ENCODE measurements at regions not wholly inside any gene's neighbourhood (a gene's known extent, or its start where the extent isn't known, plus 50 kb on each side); places are given as distances from the start of the nearest gene placed in this dataset.

- CTCF ChIA-PET = interaction anchor here (0.6 to 1.7 kb wide), 2 partner anchors 10 to 21 kb away, joined by 3 read pairs; no protein-coding TSS in a partner anchor
- TF ChIP-seq ZNF624 (tag by site-specific recombination; IDR thresholded peaks at IDR 0.05) (no peak), ZNF2 (tag by site-specific recombination; IDR thresholded peaks at IDR 0.05) (no peak), KLF10 (tag by site-specific recombination; IDR thresholded peaks at IDR 0.05) (no peak), ZSCAN4 (tag by site-specific recombination; IDR thresholded peaks at IDR 0.05) (no peak), ZFP37 (tag by site-specific recombination; IDR thresholded peaks at IDR 0.05) (no peak), KLF9 (tag by site-specific recombination; IDR thresholded peaks at IDR 0.05; ENCODE audit: low read depth) (no peak), ZNF404 (tag by site-specific recombination; IDR thresholded peaks at IDR 0.05) (no peak), ZNF529 (tag by site-specific recombination; IDR thresholded peaks at IDR 0.05; ENCODE audit: insufficient replicate concordance) (no peak), ZNF777 (tag by site-specific recombination; IDR thresholded peaks at IDR 0.05; ENCODE audit: borderline replicate concordance) (no peak), ZNF561 (tag by site-specific recombination; IDR thresholded peaks at IDR 0.05; ENCODE audit: borderline replicate concordance) (no peak), SCRT2 (tag by site-specific recombination; IDR thresholded peaks at IDR 0.05) (no peak), ZNF169 (tag by site-specific recombination; IDR thresholded peaks at IDR 0.05) (no peak), SETDB1 (IDR thresholded peaks at IDR 0.05; ENCODE audit: insufficient read length, low read length) (no peak)
- TF ChIP-seq, protein P1, sequence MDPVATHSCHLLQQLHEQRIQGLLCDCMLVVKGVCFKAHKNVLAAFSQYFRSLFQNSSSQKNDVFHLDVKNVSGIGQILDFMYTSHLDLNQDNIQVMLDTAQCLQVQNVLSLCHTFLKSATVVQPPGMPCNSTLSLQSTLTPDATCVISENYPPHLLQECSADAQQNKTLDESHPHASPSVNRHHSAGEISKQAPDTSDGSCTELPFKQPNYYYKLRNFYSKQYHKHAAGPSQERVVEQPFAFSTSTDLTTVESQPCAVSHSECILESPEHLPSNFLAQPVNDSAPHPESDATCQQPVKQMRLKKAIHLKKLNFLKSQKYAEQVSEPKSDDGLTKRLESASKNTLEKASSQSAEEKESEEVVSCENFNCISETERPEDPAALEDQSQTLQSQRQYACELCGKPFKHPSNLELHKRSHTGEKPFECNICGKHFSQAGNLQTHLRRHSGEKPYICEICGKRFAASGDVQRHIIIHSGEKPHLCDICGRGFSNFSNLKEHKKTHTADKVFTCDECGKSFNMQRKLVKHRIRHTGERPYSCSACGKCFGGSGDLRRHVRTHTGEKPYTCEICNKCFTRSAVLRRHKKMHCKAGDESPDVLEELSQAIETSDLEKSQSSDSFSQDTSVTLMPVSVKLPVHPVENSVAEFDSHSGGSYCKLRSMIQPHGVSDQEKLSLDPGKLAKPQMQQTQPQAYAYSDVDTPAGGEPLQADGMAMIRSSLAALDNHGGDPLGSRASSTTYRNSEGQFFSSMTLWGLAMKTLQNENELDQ (tag by site-specific recombination; IDR thresholded peaks at IDR 0.05; ENCODE audit: low read depth) = no peak
- TF ChIP-seq, protein P2, sequence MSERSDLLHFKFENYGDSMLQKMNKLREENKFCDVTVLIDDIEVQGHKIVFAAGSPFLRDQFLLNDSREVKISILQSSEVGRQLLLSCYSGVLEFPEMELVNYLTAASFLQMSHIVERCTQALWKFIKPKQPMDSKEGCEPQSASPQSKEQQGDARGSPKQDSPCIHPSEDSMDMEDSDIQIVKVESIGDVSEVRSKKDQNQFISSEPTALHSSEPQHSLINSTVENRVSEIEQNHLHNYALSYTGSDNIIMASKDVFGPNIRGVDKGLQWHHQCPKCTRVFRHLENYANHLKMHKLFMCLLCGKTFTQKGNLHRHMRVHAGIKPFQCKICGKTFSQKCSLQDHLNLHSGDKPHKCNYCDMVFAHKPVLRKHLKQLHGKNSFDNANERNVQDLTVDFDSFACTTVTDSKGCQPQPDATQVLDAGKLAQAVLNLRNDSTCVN (tag by site-specific recombination; optimal IDR thresholded peaks at IDR 0.05) = no peak
- TF ChIP-seq, protein P3, sequence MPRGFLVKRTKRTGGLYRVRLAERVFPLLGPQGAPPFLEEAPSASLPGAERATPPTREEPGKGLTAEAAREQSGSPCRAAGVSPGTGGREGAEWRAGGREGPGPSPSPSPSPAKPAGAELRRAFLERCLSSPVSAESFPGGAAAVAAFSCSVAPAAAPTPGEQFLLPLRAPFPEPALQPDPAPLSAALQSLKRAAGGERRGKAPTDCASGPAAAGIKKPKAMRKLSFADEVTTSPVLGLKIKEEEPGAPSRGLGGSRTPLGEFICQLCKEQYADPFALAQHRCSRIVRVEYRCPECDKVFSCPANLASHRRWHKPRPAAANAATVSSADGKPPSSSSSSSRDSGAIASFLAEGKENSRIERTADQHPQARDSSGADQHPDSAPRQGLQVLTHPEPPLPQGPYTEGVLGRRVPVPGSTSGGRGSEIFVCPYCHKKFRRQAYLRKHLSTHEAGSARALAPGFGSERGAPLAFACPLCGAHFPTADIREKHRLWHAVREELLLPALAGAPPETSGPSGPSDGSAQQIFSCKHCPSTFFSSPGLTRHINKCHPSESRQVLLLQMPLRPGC (tag by site-specific recombination; IDR thresholded peaks at IDR 0.05) = no peak
Measured at GRCh38 chr2:18262601-18263000, 297.9 kb downstream of the RDH14 start.

DNA sequence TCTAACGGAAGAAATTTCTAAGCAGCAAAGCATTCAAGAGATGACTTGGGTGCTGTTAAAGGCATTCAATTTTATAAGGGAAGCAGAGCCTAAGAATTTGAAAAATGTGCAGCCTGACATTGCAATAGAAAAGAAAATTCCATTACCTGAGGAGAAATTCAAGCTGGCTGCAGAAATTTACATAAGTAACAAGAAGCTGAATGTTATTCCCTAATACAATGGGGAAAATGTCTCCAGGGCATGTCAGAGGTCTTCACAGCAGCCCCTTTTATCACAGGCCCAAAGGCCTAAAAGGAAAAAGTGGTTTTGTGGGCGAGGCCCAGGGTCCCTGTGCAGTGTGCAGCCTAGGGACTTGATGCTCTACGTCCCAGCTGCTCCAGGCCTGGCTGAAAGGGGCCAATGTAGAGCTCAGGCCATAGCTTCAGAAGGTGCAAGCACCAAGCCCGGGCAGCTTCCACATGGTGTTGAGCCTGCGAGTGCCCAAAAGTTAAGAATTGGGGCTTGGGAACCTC lies 306.7 kb downstream of the RDH14 start:
- H3K27ac ChIP-seq (ENCODE audit: extremely low read depth, low read depth, low read length) = no peak overlapping the region
- no peaks in the 10 kb centered on the region for H3K36me3 ChIP-seq (ENCODE audit: control insufficient read depth in 2 of 2, insufficient read depth in 1 of 2, low read length in 2 of 2)
- no peaks in the 10 kb centered on the region for H3K9me3 ChIP-seq (ENCODE audit: control insufficient read depth, insufficient read depth, low read depth, low read length)
- H3K4me3 ChIP-seq (ENCODE audit: low read depth, low read length) = no peak overlapping the region
- ChIA-PET POLR2A (no interaction called here), CTCF (no interaction called here)
- no peak for TF ChIP-seq ZNF548 (tag by site-specific recombination; IDR thresholded peaks at IDR 0.05)
- no peak for TF ChIP-seq IKZF3 (tag by site-specific recombination; IDR thresholded peaks at IDR 0.05)
- no peak for TF ChIP-seq MYNN (tag by site-specific recombination; IDR thresholded peaks at IDR 0.05; ENCODE audit: borderline replicate concordance)
- no peak for TF ChIP-seq ZNF624 (tag by site-specific recombination; IDR thresholded peaks at IDR 0.05)
- TF ChIP-seq, protein P2 (tag by site-specific recombination; optimal IDR thresholded peaks at IDR 0.05) = no peak
- TF ChIP-seq ZNF776 (tag by site-specific recombination; IDR thresholded peaks at IDR 0.05; ENCODE audit: borderline replicate concordance) = no peak
- TF ChIP-seq KLF7 (tag by site-specific recombination; IDR thresholded peaks at IDR 0.05; ENCODE audit: borderline replicate concordance) = no peak
- TF ChIP-seq ZNF555 (tag by site-specific recombination; conservative IDR thresholded peaks at IDR 0.05) = no peak
- TF ChIP-seq ZNF423 (tag by site-specific recombination; IDR thresholded peaks at IDR 0.05) = no peak
- TF ChIP-seq SCRT1 (tag by site-specific recombination; IDR thresholded peaks at IDR 0.05; ENCODE audit: borderline replicate concordance) = no peak
- no peak for TF ChIP-seq SCRT2 (tag by site-specific recombination; IDR thresholded peaks at IDR 0.05)
- H3K4me1 ChIP-seq (ENCODE audit: control insufficient read depth, insufficient read depth, low read length) = no peaks in the 10 kb centered on the region

More at GRCh38 chr2:18262601-18263000, 297.9 kb downstream of the RDH14 start:
- Histone ChIP-seq H3K4me3 (ENCODE audit: low read depth, low read length) (no peak overlapping the region), H3K27ac (ENCODE audit: extremely low read depth, low read depth, low read length) (no peak overlapping the region), H3K4me1 (ENCODE audit: control insufficient read depth, insufficient read depth, low read length) (no peaks in the 10 kb centered on the region), H3K9me3 (ENCODE audit: control insufficient read depth, insufficient read depth, low read depth, low read length) (no peaks in the 10 kb centered on the region), H3K36me3 (ENCODE audit: control insufficient read depth in 2 of 2, insufficient read depth in 1 of 2, low read length in 2 of 2) (no peaks in the 10 kb centered on the region)
- POLR2A ChIA-PET = no interaction called here

Data from HEK293 (cell line).